ENCODE measurements at regions not wholly inside any gene's neighbourhood (a gene's known extent, or its start where the extent isn't known, plus 50 kb on each side); places are given as distances from the start of the nearest gene placed in this dataset.

DNA sequence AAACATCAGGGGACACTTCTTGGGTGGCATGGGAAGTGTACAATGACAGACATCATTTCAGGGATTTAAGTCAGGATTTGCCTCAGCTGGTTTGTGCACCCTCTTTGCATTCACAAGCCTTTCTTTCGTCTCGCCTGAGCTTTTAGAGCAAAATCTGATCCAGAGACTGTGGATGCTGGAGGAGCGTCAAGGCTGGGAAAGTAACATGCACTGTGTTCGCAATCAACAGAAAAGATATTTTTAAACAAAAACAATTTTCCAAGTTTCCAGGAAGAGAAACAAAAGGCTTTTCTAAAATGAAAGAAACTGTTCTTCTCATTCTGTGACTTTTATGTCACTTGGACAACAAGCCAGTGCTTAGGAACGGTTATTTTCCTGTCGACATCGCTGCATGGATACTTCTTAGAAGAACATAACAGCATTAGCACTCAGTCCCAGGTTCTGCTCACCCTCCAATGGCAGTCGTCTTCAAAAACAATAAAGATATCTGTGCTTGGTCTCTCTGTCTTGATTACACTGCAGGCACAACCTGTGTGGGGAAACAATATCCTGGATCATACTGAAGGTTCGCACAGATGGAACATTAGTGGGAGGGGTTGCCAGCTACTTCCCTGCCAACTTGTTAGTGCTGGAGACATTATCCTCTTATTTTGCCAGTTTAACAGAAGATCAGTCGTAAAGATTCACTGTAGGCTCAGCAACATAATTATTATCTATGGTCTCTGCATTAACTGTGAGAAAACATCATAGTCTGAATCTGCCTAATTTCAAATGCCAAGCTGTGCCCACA is 403.3 kb upstream of the ATP2B1 start:
- no peak for ATAC-seq (ENCODE audit: low read depth)
- no peaks in the 10 kb centered on the region for H3K4me1 Mint-ChIP-seq
- intact Hi-C loops (cut with micrococcal nuclease): no loop called here
- no peaks in the 10 kb centered on the region for H3K27me3 Mint-ChIP-seq
- POLR2A ChIA-PET: no interaction called here
- CTCF ChIA-PET: interaction anchor here (1.8 kb wide), 1 partner anchor 9 kb away, joined by 6 read pairs; no protein-coding TSS in a partner anchor
- no peak overlapping the region for H3K4me3 Mint-ChIP-seq
- H3K27ac Mint-ChIP-seq: no peak overlapping the region
- TF ChIP-seq, protein P1, sequence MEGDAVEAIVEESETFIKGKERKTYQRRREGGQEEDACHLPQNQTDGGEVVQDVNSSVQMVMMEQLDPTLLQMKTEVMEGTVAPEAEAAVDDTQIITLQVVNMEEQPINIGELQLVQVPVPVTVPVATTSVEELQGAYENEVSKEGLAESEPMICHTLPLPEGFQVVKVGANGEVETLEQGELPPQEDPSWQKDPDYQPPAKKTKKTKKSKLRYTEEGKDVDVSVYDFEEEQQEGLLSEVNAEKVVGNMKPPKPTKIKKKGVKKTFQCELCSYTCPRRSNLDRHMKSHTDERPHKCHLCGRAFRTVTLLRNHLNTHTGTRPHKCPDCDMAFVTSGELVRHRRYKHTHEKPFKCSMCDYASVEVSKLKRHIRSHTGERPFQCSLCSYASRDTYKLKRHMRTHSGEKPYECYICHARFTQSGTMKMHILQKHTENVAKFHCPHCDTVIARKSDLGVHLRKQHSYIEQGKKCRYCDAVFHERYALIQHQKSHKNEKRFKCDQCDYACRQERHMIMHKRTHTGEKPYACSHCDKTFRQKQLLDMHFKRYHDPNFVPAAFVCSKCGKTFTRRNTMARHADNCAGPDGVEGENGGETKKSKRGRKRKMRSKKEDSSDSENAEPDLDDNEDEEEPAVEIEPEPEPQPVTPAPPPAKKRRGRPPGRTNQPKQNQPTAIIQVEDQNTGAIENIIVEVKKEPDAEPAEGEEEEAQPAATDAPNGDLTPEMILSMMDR (IDR thresholded peaks at IDR 0.05): no peak
- DNase-seq: no peak
- H3K9me3 Mint-ChIP-seq: peaks cover 9% of the 10 kb centered on the region
- no peaks in the 10 kb centered on the region for H3K36me3 Mint-ChIP-seq (ENCODE audit: low read depth)

DNA sequence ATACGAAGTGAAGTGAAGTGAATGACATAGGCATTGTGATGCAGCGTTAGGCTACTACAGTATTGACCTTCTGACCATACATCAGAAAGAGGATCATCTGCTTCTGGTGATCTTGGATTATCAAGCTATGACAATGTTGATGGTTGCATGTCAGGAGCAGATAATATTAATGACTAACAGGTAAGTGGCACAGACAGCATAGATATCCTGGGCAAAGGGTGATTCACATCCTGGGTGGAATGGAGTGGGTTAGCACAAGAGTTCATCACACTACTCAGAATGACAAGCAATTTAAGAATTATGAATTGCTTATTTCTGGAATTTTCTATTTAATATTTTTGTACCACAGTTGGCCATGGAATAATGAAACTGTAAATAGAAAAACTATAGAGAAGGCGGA is 397.9 kb upstream of the ATP2B1 start:
- no peak overlapping the region for H3K27ac Mint-ChIP-seq
- TF ChIP-seq, protein P1 (IDR thresholded peaks at IDR 0.05): no peak
- CTCF ChIA-PET: no interaction called here
- intact Hi-C loops (cut with micrococcal nuclease): loop anchor here (10.0 kb wide), 1 partner anchor 222 kb away; no protein-coding TSS in a partner anchor
- DNase-seq: no peak
- H3K4me1 Mint-ChIP-seq: peaks cover 15% of the 10 kb centered on the region
- no peak overlapping the region for H3K4me3 Mint-ChIP-seq
- no peaks in the 10 kb centered on the region for H3K9me3 Mint-ChIP-seq
- ATAC-seq (ENCODE audit: low read depth): no peak
- H3K36me3 Mint-ChIP-seq (ENCODE audit: low read depth): no peaks in the 10 kb centered on the region
- H3K27me3 Mint-ChIP-seq: no peaks in the 10 kb centered on the region
- POLR2A ChIA-PET: no interaction called here

DNA sequence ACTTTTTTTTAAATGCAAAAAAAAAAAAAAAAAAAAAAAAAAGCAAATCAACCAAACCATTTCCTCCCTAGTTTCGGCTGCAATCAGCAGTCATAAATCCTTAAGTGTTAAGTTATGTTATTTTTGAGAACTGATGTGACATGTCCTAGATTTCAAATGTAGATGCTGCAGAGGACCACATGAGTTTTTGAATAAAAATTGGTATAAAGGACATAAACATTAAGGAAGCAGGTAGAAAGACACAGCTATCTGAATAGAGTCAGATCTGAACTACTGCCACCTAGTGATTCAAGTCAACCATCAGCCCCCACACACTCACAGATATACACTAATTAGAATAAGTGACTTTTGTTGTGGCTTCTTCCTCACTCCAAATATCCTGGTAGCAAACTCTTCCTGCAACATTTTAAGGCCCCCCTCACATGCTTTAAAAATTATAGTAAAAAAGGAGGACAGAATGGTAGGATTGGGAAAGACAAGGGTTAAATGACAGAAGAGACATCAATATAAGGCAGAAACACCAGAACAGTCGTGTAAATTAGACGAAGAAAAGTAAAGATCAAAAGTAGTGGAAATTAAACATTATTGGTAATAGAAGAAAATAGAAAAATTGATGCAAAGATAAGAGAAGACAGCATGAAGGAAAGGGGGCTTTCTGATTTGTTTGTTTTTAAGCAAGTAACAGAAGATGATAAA is 394.5 kb upstream of the ATP2B1 start:
- Mint-ChIP-seq H3K27me3 (no peaks in the 10 kb centered on the region), H3K36me3 (ENCODE audit: low read depth) (no peaks in the 10 kb centered on the region), H3K27ac (peak overlapping the region; percentile 43), H3K4me3 (peak overlapping the region; percentile 66), H3K9me3 (no peaks in the 10 kb centered on the region), H3K4me1 (peaks cover 29% of the 10 kb centered on the region)
- ATAC-seq (ENCODE audit: low read depth) (peak; percentile 75), DNase-seq (no peak)
- intact Hi-C loops (cut with micrococcal nuclease): loop anchor here (1.0 to 10.0 kb wide), 7 partner anchors 151 to 1086 kb away; partner anchors contain the start of gene ATP2B1
- POLR2A ChIA-PET: interaction anchor here (0.5 to 4.7 kb wide), 3 partner anchors 246 to 560 kb away, joined by 4 to 20 read pairs (median 8); partner anchors contain the start of gene ATP2B1
- CTCF ChIA-PET: interaction anchor here (0.6 to 4.4 kb wide), 16 partner anchors 8 to 633 kb away, joined by 3 to 63 read pairs (median 3); partner anchors contain the start of gene ATP2B1
- TF ChIP-seq, protein P1 (IDR thresholded peaks at IDR 0.05): no peak

DNA sequence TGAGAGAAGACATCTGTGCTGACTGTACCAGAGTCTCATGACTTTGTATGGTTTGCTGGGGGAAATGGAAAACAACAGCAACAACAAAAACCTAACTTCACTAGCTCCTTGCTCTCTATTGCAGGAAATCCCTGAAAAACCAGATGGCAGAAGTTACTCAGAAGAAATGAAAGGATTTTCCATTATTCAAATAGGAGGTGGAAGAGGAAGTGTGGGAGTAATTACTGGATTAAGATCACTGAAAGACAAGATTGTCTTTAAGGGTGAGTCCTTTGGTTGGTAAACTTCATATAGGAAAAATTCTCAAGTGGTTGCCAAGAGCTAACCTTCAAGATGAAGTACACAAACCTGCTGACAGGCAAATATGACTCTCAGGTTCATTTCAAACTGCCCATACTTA is 391.9 kb upstream of the ATP2B1 start:
- H3K9me3 Mint-ChIP-seq: no peaks in the 10 kb centered on the region

More for the DNA sequence above, 391.9 kb upstream of the ATP2B1 start:
- H3K4me1 Mint-ChIP-seq: peaks cover 35% of the 10 kb centered on the region
- ChIA-PET POLR2A (interaction anchor here (4.7 kb wide), 1 partner anchor 391 kb away, joined by 20 read pairs; the partner anchor contains the start of gene ATP2B1), CTCF (interaction anchor here (1.3 kb wide), 1 partner anchor 557 kb away, joined by 8 read pairs; no protein-coding TSS in a partner anchor)
- DNase-seq (no peak), ATAC-seq (ENCODE audit: low read depth) (no peak)
- H3K4me3 Mint-ChIP-seq: no peak overlapping the region
- no peaks in the 10 kb centered on the region for H3K27me3 Mint-ChIP-seq
- no peak overlapping the region for H3K27ac Mint-ChIP-seq
- TF ChIP-seq, protein P1 (IDR thresholded peaks at IDR 0.05): no peak
- intact Hi-C loops (cut with micrococcal nuclease): loop anchor here (5.0 to 10.0 kb wide), 3 partner anchors 216 to 1083 kb away; no protein-coding TSS in a partner anchor
- H3K36me3 Mint-ChIP-seq (ENCODE audit: low read depth): no peaks in the 10 kb centered on the region

All from activated B cell treated with CpG ODN at 0.5 μM for 24 hours (primary cell).